Osteoblast (primary cell): ENCODE measurements at regions not wholly inside any gene's neighbourhood (a gene's known extent, or its start where the extent isn't known, plus 50 kb on each side); places are given as distances from the start of the nearest gene placed in this dataset.

Experiments used
- DNase-seq: peaks from one replicate; pipeline ENCODE4 v3.0.0; 2011; ENCODE audit warnings: low spot score, mixed read lengths; ENCODE audit not compliant: insufficient read length; ENCODE audit errors: missing footprints
- H2AFZ ChIP-seq: 2 replicates; pipeline ENCODE4 v1.6.0; 2011; ENCODE audit warnings: mild to moderate bottlenecking, low read length
- H3K27ac ChIP-seq: 2 replicates; pipeline ENCODE4 v1.5.1; 2011; ENCODE audit warnings: mild to moderate bottlenecking, low read depth, low read length, moderate library complexity
- H3K27me3 ChIP-seq: 2 replicates; pipeline ENCODE4 v1.6.0; 2012; ENCODE audit warnings: mild to moderate bottlenecking, control low read depth, inconsistent platforms, low read length, moderate library complexity; ENCODE audit not compliant: insufficient read depth
- H3K36me3 ChIP-seq: 2 replicates; pipeline ENCODE4 v1.5.1; 2011; ENCODE audit warnings: mild to moderate bottlenecking, low read length, control low read depth, moderate library complexity; ENCODE audit not compliant: insufficient read depth
- H3K4me1 ChIP-seq: 2 replicates; pipeline ENCODE4 v1.5.1; 2011; ENCODE audit warnings: mild to moderate bottlenecking, low read length, control low read depth, moderate library complexity; ENCODE audit not compliant: insufficient read depth
- H3K4me2 ChIP-seq: 2 replicates; pipeline ENCODE4 v1.6.0; 2011; ENCODE audit warnings: mild to moderate bottlenecking, low read length; ENCODE audit not compliant: insufficient read depth
- H3K4me3 ChIP-seq: fragments of 200-600 bp; sonication (generic); 3 replicates; pipeline ENCODE4 v1.5.1; 2012; ENCODE audit warnings: mild to moderate bottlenecking, low read length, inconsistent platforms; ENCODE audit not compliant: insufficient read depth
- H3K79me2 ChIP-seq: 2 replicates; pipeline ENCODE4 v1.6.0; 2012; ENCODE audit warnings: mild to moderate bottlenecking, low read length, control low read depth, inconsistent platforms; ENCODE audit not compliant: insufficient read depth
- H3K9me3 ChIP-seq: 2 replicates; pipeline ENCODE4 v1.5.1; 2011; ENCODE audit warnings: low read depth, low read length, control low read depth
- H4K20me1 ChIP-seq: 2 replicates; pipeline ENCODE4 v1.6.0; 2012; ENCODE audit warnings: mild to moderate bottlenecking, low read length, control low read depth; ENCODE audit not compliant: insufficient read depth
- TF ChIP-seq, protein P1 (sequence below): IDR thresholded peaks from 2 replicates; pipeline ENCODE4 v1.5.1; 2011; ENCODE audit warnings: mild to moderate bottlenecking, low read depth, low read length, moderate library complexity; ENCODE audit errors: extremely low read depth

DNA sequence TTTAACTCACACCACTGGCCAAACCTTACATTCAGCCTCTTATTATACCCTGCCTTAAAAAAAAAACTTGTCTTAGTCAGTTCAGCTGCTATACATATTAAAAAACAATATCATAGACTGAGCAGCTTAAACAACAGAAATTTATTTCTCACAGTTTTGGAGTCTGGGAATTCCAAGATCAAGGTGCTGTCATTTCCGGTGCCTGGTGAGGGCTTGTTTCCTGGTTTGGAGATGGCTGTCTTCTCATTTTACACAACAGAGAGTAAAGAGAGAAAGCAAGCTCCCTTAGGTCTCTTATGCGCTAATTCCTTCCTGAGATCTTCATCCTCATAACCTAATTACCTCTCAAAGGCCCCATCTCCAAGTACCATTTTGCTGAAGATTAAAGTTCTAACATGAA, 769.2 kb downstream of the DIAPH3 start:
- Histone ChIP-seq H3K36me3 (no peaks in the 10 kb centered on the region), H2AFZ (no peak overlapping the region), H3K4me3 (no peak overlapping the region), H3K79me2 (no peaks in the 10 kb centered on the region), H4K20me1 (no peaks in the 10 kb centered on the region), H3K4me1 (no peaks in the 10 kb centered on the region), H3K27me3 (no peaks in the 10 kb centered on the region), H3K9me3 (no peaks in the 10 kb centered on the region), H3K4me2 (no peak overlapping the region), H3K27ac (no peak overlapping the region)
- TF ChIP-seq, protein P1, sequence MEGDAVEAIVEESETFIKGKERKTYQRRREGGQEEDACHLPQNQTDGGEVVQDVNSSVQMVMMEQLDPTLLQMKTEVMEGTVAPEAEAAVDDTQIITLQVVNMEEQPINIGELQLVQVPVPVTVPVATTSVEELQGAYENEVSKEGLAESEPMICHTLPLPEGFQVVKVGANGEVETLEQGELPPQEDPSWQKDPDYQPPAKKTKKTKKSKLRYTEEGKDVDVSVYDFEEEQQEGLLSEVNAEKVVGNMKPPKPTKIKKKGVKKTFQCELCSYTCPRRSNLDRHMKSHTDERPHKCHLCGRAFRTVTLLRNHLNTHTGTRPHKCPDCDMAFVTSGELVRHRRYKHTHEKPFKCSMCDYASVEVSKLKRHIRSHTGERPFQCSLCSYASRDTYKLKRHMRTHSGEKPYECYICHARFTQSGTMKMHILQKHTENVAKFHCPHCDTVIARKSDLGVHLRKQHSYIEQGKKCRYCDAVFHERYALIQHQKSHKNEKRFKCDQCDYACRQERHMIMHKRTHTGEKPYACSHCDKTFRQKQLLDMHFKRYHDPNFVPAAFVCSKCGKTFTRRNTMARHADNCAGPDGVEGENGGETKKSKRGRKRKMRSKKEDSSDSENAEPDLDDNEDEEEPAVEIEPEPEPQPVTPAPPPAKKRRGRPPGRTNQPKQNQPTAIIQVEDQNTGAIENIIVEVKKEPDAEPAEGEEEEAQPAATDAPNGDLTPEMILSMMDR = no peak
- DNase-seq = no peak

- no peak for DNase-seq
- Histone ChIP-seq H4K20me1 (no peaks in the 10 kb centered on the region), H3K9me3 (no peaks in the 10 kb centered on the region), H3K27me3 (no peaks in the 10 kb centered on the region), H3K4me2 (no peak overlapping the region), H3K79me2 (no peaks in the 10 kb centered on the region), H3K4me3 (no peak overlapping the region), H3K4me1 (no peaks in the 10 kb centered on the region), H3K27ac (no peak overlapping the region), H2AFZ (no peak overlapping the region), H3K36me3 (no peaks in the 10 kb centered on the region)
- TF ChIP-seq, protein P1 = no peak
Observed at GRCh38 chr13:59398127-59398526, 765.6 kb downstream of the DIAPH3 start.

DNA sequence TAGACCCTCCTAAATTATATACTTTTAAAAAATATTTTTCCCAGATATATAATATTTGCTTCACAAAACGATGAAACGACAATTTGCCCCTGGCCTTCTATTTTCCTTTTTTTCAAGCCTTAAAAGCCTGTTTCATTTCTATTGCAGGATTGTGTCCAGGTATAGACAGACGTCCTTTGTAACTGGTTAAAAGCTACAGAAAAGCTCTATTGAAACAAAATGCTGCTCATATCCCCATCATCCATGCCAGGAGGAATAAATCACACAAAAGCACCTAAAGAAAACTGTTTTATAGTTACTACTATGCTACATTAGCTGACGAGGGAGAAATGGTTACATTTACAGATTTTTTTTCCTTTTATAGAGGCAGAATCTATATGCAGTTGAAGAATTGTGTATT, 765.1 kb downstream of the DIAPH3 start:
- no peaks in the 10 kb centered on the region for H3K4me1 ChIP-seq
- TF ChIP-seq, protein P1 = no peak
- no peak overlapping the region for H3K27ac ChIP-seq
- no peaks in the 10 kb centered on the region for H3K27me3 ChIP-seq
- no peak for DNase-seq
- H3K9me3 ChIP-seq = no peaks in the 10 kb centered on the region
- no peaks in the 10 kb centered on the region for H3K79me2 ChIP-seq
- no peak overlapping the region for H2AFZ ChIP-seq
- H3K4me3 ChIP-seq = no peak overlapping the region
- no peaks in the 10 kb centered on the region for H4K20me1 ChIP-seq
- H3K4me2 ChIP-seq = no peak overlapping the region
- H3K36me3 ChIP-seq = no peaks in the 10 kb centered on the region

- no peak overlapping the region for H2AFZ ChIP-seq
- DNase-seq = no peak
- TF ChIP-seq, protein P1 = no peak
- H3K79me2 ChIP-seq = no peaks in the 10 kb centered on the region
- no peak overlapping the region for H3K4me3 ChIP-seq
- no peak overlapping the region for H3K4me2 ChIP-seq
- H3K9me3 ChIP-seq = no peaks in the 10 kb centered on the region
- no peaks in the 10 kb centered on the region for H3K4me1 ChIP-seq
- H3K36me3 ChIP-seq = no peaks in the 10 kb centered on the region
- no peaks in the 10 kb centered on the region for H4K20me1 ChIP-seq
- H3K27me3 ChIP-seq = no peaks in the 10 kb centered on the region
- H3K27ac ChIP-seq = no peak overlapping the region
Observed at GRCh38 chr13:59399513-59399912, 764.2 kb downstream of the DIAPH3 start.
